ENCODE measurements at regions not wholly inside any gene's neighbourhood (a gene's known extent, or its start where the extent isn't known, plus 50 kb on each side); places are given as distances from the start of the nearest gene placed in this dataset.

DNA sequence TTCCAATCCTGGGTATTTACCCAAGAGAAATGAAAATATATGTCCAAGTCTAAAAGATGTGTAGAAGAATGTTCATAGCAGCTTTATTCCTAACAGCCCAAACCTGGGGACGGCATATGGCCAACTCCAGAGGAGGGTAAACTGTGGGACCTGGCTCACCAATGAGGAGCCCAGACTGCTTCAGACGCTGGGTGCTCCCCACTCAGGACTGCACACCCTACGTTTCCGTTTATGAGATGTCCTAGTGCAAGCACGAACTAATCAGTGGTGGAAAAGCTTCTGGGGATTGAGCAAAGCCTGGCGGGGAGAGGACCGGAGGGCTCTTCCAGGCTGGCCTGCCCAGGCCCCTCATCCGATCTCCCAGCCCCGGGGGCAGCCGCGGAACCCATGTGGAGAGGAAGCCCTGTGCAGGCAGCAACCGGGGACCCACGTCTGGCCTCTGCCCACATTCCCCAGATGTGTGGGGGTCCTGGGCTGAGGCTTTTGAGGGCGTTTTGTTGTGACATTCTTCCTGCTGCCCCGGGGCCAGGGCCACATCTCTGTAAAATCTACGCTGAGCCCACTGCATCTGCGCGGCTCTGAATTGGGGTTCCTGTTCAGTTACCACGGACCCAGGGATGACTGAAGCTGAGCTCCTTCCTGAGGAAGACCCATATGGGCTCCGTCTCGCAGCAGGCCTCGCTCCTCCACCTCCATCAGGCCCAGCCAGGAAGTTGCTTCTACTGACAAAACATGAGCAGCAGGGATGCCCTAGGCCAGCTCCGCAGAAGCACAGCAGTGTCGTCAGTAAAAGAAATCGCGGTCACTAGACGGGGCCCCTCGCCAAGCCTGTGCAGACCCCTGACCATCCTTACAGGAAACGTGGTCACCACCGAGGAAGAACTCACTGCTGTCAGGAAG is 188.0 kb downstream of the DLL1 start:
- no peaks in the 10 kb centered on the region for H4K20me1 ChIP-seq (ENCODE audit: control insufficient read depth, insufficient read depth, low read depth, low read length)
- H3K4me1 ChIP-seq (ENCODE audit: control insufficient read depth, low read length) = no peaks in the 10 kb centered on the region
- H3K4me3 ChIP-seq (ENCODE audit: low read length) = no peak overlapping the region
- no peak overlapping the region for H3K27ac ChIP-seq (ENCODE audit: low read depth, low read length)
- no peaks in the 10 kb centered on the region for H3K9me2 ChIP-seq (replicated peaks; ENCODE audit: control insufficient read depth, low read length)
- no peaks in the 10 kb centered on the region for H3K27me3 ChIP-seq (ENCODE audit: control insufficient read depth, low read length)
- peaks cover 4% of the 10 kb centered on the region; the same call in 1 of the 2 replicates for H3K9me3 ChIP-seq (ENCODE audit: control insufficient read depth, insufficient read depth, low read length)
- TF ChIP-seq, protein P1, sequence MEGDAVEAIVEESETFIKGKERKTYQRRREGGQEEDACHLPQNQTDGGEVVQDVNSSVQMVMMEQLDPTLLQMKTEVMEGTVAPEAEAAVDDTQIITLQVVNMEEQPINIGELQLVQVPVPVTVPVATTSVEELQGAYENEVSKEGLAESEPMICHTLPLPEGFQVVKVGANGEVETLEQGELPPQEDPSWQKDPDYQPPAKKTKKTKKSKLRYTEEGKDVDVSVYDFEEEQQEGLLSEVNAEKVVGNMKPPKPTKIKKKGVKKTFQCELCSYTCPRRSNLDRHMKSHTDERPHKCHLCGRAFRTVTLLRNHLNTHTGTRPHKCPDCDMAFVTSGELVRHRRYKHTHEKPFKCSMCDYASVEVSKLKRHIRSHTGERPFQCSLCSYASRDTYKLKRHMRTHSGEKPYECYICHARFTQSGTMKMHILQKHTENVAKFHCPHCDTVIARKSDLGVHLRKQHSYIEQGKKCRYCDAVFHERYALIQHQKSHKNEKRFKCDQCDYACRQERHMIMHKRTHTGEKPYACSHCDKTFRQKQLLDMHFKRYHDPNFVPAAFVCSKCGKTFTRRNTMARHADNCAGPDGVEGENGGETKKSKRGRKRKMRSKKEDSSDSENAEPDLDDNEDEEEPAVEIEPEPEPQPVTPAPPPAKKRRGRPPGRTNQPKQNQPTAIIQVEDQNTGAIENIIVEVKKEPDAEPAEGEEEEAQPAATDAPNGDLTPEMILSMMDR (IDR thresholded peaks at IDR 0.05; ENCODE audit: low read depth, low read length, poor library complexity, severe bottlenecking) = no peak
- no peak for TF ChIP-seq EZH2phosphoT487 (IDR thresholded peaks at IDR 0.05; ENCODE audit: borderline replicate concordance, low read length)
- H3K79me2 ChIP-seq (ENCODE audit: control insufficient read depth, low read length) = no peaks in the 10 kb centered on the region
- no peak overlapping the region for H3K4me2 ChIP-seq (ENCODE audit: low read length)
- no peaks in the 10 kb centered on the region for H3K36me3 ChIP-seq (ENCODE audit: control insufficient read depth, low read length)
- no peaks in the 10 kb centered on the region for H3F3A ChIP-seq (ENCODE audit: control insufficient read depth, insufficient read depth)

DNA sequence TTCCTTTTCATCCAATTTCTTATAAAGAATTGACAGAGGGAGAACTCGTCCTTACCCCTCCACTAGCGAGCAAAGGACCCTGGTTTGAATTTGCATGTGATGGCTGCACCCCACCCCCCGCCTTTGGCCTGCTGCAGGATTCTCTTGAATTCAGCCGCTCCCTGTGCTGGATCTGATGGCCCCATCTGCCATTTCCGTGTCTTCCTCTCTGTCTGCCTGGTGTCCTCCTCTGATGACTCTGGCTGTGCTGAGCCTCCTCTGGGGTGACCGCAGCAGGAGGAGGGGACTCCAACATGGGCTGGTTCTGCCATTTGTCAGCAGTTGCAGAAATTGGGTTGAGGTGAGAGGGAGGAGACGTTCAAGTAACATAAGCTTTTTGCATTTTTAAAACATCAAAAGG is 188.8 kb downstream of the DLL1 start:
- Histone ChIP-seq H3K9me3 (ENCODE audit: control insufficient read depth, insufficient read depth, low read length) (peaks cover 4% of the 10 kb centered on the region; the same call in 1 of the 2 replicates), H3K27me3 (ENCODE audit: control insufficient read depth, low read length) (no peaks in the 10 kb centered on the region), H3F3A (ENCODE audit: control insufficient read depth, insufficient read depth) (no peaks in the 10 kb centered on the region), H4K20me1 (ENCODE audit: control insufficient read depth, insufficient read depth, low read depth, low read length) (no peaks in the 10 kb centered on the region), H3K27ac (ENCODE audit: low read depth, low read length) (no peak overlapping the region), H3K4me2 (ENCODE audit: low read length) (no peak overlapping the region), H3K36me3 (ENCODE audit: control insufficient read depth, low read length) (no peaks in the 10 kb centered on the region), H3K9me2 (replicated peaks; ENCODE audit: control insufficient read depth, low read length) (no peaks in the 10 kb centered on the region), H3K79me2 (ENCODE audit: control insufficient read depth, low read length) (no peaks in the 10 kb centered on the region), H3K4me1 (ENCODE audit: control insufficient read depth, low read length) (no peaks in the 10 kb centered on the region), H3K4me3 (ENCODE audit: low read length) (no peak overlapping the region)
- TF ChIP-seq, protein P1 (IDR thresholded peaks at IDR 0.05; ENCODE audit: low read depth, low read length, poor library complexity, severe bottlenecking) = no peak
- no peak for TF ChIP-seq EZH2phosphoT487 (IDR thresholded peaks at IDR 0.05; ENCODE audit: borderline replicate concordance, low read length)

DNA sequence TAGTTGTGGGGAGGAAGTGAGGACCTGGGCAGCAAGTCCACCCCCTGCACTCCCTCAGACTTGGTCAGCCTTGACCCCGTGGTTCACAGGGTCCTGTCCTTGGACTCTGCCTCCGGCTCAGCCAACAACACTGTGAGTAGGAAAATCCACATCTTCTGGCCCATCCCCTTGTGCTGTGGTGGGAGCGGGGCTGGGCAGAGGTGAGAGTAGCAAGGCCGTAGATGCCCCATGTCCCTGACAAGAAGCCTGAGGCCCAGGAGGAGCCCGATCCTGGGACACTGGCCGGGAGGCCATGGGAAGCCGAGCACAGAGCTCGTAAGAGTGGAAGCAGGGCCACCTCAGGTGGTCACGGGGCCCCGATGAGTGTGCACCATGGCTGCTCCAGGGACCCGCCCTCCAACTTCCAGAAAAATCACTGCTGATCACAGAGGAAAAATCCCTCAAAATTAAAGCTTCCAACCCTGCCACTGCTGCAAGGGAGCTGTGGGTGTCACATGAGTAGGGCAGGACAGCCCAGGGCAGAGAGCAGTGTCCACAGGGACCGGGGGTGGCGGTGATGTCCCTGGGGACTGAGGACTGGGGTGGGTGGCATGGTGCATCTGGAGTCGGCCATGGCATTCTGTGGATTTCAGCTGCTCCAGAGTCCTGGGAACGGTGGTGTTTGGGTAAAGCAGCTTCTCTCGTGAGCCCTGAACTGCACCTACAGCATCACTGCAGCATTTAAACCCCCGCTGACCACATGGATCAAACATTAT is 189.4 kb downstream of the DLL1 start:
- Histone ChIP-seq H3K27me3 (ENCODE audit: control insufficient read depth, low read length) (no peaks in the 10 kb centered on the region), H3K4me1 (ENCODE audit: control insufficient read depth, low read length) (peaks cover 5% of the 10 kb centered on the region; the same call in 1 of the 2 replicates), H3K4me2 (ENCODE audit: low read length) (no peak overlapping the region), H3K9me3 (ENCODE audit: control insufficient read depth, insufficient read depth, low read length) (peaks cover 4% of the 10 kb centered on the region; the same call in 1 of the 2 replicates), H4K20me1 (ENCODE audit: control insufficient read depth, insufficient read depth, low read depth, low read length) (no peaks in the 10 kb centered on the region), H3K79me2 (ENCODE audit: control insufficient read depth, low read length) (no peaks in the 10 kb centered on the region), H3K36me3 (ENCODE audit: control insufficient read depth, low read length) (no peaks in the 10 kb centered on the region), H3K4me3 (ENCODE audit: low read length) (no peak overlapping the region), H3K9me2 (replicated peaks; ENCODE audit: control insufficient read depth, low read length) (no peaks in the 10 kb centered on the region), H3F3A (ENCODE audit: control insufficient read depth, insufficient read depth) (no peaks in the 10 kb centered on the region), H3K27ac (ENCODE audit: low read depth, low read length) (no peak overlapping the region)
- TF ChIP-seq EZH2phosphoT487 (IDR thresholded peaks at IDR 0.05; ENCODE audit: borderline replicate concordance, low read length) = no peak
- TF ChIP-seq, protein P1 (IDR thresholded peaks at IDR 0.05; ENCODE audit: low read depth, low read length, poor library complexity, severe bottlenecking) = no peak
